ENCODE measurements at regions not wholly inside any gene's neighbourhood (a gene's known extent, or its start where the extent isn't known, plus 50 kb on each side); places are given as distances from the start of the nearest gene placed in this dataset.

GRCh38 chr1:164054331-164054730 lies 504.7 kb upstream of the PBX1 start:
- Histone ChIP-seq H3K27me3 (ENCODE audit: insufficient read depth, low read length) (no peaks in the 10 kb centered on the region), H3K9ac (ENCODE audit: low read depth, low read length) (no peak overlapping the region), H3K27ac (ENCODE audit: low read length) (no peak overlapping the region), H3K36me3 (ENCODE audit: insufficient read depth, low read depth, low read length) (no peaks in the 10 kb centered on the region), H3K4me3 (ENCODE audit: low read length) (no peak overlapping the region), H3K9me3 (ENCODE audit: insufficient read depth, low read depth, low read length) (no peaks in the 10 kb centered on the region), H3K4me1 (ENCODE audit: insufficient read depth, low read length) (peaks cover 11% of the 10 kb centered on the region; the same call in 1 of the 2 replicates)

GRCh38 chr1:164058198-164058597 lies 500.8 kb upstream of the PBX1 start:
- Histone ChIP-seq H3K27ac (ENCODE audit: low read length) (no peak overlapping the region), H3K9ac (ENCODE audit: low read depth, low read length) (no peak overlapping the region), H3K36me3 (ENCODE audit: insufficient read depth, low read depth, low read length) (no peaks in the 10 kb centered on the region), H3K9me3 (ENCODE audit: insufficient read depth, low read depth, low read length) (no peaks in the 10 kb centered on the region), H3K4me1 (ENCODE audit: insufficient read depth, low read length) (peaks cover 11% of the 10 kb centered on the region; the same call in 1 of the 2 replicates), H3K4me3 (ENCODE audit: low read length) (no peak overlapping the region), H3K27me3 (ENCODE audit: insufficient read depth, low read length) (no peaks in the 10 kb centered on the region)

GRCh38 chr1:164061528-164061927 lies 497.5 kb upstream of the PBX1 start:
- no peaks in the 10 kb centered on the region for H3K4me1 ChIP-seq (ENCODE audit: insufficient read depth, low read length)
- no peak overlapping the region for H3K4me3 ChIP-seq (ENCODE audit: low read length)
- no peaks in the 10 kb centered on the region for H3K36me3 ChIP-seq (ENCODE audit: insufficient read depth, low read depth, low read length)
- no peak overlapping the region for H3K9ac ChIP-seq (ENCODE audit: low read depth, low read length)
- H3K27ac ChIP-seq (ENCODE audit: low read length): no peak overlapping the region
- H3K9me3 ChIP-seq (ENCODE audit: insufficient read depth, low read depth, low read length): no peaks in the 10 kb centered on the region
- H3K27me3 ChIP-seq (ENCODE audit: insufficient read depth, low read length): no peaks in the 10 kb centered on the region

GRCh38 chr1:164064501-164064900 lies 494.5 kb upstream of the PBX1 start:
- H3K36me3 ChIP-seq (ENCODE audit: insufficient read depth, low read depth, low read length): no peaks in the 10 kb centered on the region
- no peak overlapping the region for H3K4me3 ChIP-seq (ENCODE audit: low read length)
- H3K9ac ChIP-seq (ENCODE audit: low read depth, low read length): no peak overlapping the region
- no peaks in the 10 kb centered on the region for H3K27me3 ChIP-seq (ENCODE audit: insufficient read depth, low read length)
- H3K9me3 ChIP-seq (ENCODE audit: insufficient read depth, low read depth, low read length): no peaks in the 10 kb centered on the region; the same call in 1 of the 2 replicates
- no peak overlapping the region for H3K27ac ChIP-seq (ENCODE audit: low read length)
- no peaks in the 10 kb centered on the region for H3K4me1 ChIP-seq (ENCODE audit: insufficient read depth, low read length)

GRCh38 chr1:164071288-164071687 lies 487.7 kb upstream of the PBX1 start:
- Histone ChIP-seq H3K27me3 (ENCODE audit: insufficient read depth, low read length) (no peaks in the 10 kb centered on the region), H3K4me1 (ENCODE audit: insufficient read depth, low read length) (no peaks in the 10 kb centered on the region), H3K27ac (ENCODE audit: low read length) (no peak overlapping the region), H3K36me3 (ENCODE audit: insufficient read depth, low read depth, low read length) (no peaks in the 10 kb centered on the region), H3K9me3 (ENCODE audit: insufficient read depth, low read depth, low read length) (peaks cover 17% of the 10 kb centered on the region; the same call in 1 of the 2 replicates), H3K9ac (ENCODE audit: low read depth, low read length) (no peak overlapping the region), H3K4me3 (ENCODE audit: low read length) (no peak overlapping the region)

- Histone ChIP-seq H3K27me3 (ENCODE audit: insufficient read depth, low read length) (no peaks in the 10 kb centered on the region), H3K4me3 (ENCODE audit: low read length) (no peak overlapping the region), H3K36me3 (ENCODE audit: insufficient read depth, low read depth, low read length) (no peaks in the 10 kb centered on the region), H3K9ac (ENCODE audit: low read depth, low read length) (no peak overlapping the region), H3K4me1 (ENCODE audit: insufficient read depth, low read length) (peaks cover 11% of the 10 kb centered on the region; the same call in 1 of the 2 replicates), H3K27ac (ENCODE audit: low read length) (no peak overlapping the region), H3K9me3 (ENCODE audit: insufficient read depth, low read depth, low read length) (no peaks in the 10 kb centered on the region; the same call in 1 of the 2 replicates)
Observed at GRCh38 chr1:164086832-164087231, 472.2 kb upstream of the PBX1 start.

- Histone ChIP-seq H3K4me1 (ENCODE audit: insufficient read depth, low read length) (peaks cover 11% of the 10 kb centered on the region; the same call in 1 of the 2 replicates), H3K36me3 (ENCODE audit: insufficient read depth, low read depth, low read length) (no peaks in the 10 kb centered on the region), H3K27ac (ENCODE audit: low read length) (no peak overlapping the region), H3K4me3 (ENCODE audit: low read length) (no peak overlapping the region), H3K9me3 (ENCODE audit: insufficient read depth, low read depth, low read length) (peaks cover 8% of the 10 kb centered on the region), H3K27me3 (ENCODE audit: insufficient read depth, low read length) (no peaks in the 10 kb centered on the region), H3K9ac (ENCODE audit: low read depth, low read length) (no peak overlapping the region)
Observed at GRCh38 chr1:164087906-164088453, 471.0 kb upstream of the PBX1 start.

GRCh38 chr1:164092603-164093353 lies 466.2 kb upstream of the PBX1 start:
- Histone ChIP-seq H3K4me3 (ENCODE audit: low read length) (no peak overlapping the region), H3K36me3 (ENCODE audit: insufficient read depth, low read depth, low read length) (no peaks in the 10 kb centered on the region), H3K4me1 (ENCODE audit: insufficient read depth, low read length) (peaks cover 3% of the 10 kb centered on the region; the same call in 1 of the 2 replicates), H3K9ac (ENCODE audit: low read depth, low read length) (no peak overlapping the region), H3K27ac (ENCODE audit: low read length) (no peak overlapping the region), H3K9me3 (ENCODE audit: insufficient read depth, low read depth, low read length) (peaks cover 12% of the 10 kb centered on the region), H3K27me3 (ENCODE audit: insufficient read depth, low read length) (no peaks in the 10 kb centered on the region)

- Histone ChIP-seq H3K9ac (ENCODE audit: low read depth, low read length) (no peak overlapping the region), H3K36me3 (ENCODE audit: insufficient read depth, low read depth, low read length) (no peaks in the 10 kb centered on the region), H3K4me3 (ENCODE audit: low read length) (no peak overlapping the region), H3K27ac (ENCODE audit: low read length) (no peak overlapping the region), H3K4me1 (ENCODE audit: insufficient read depth, low read length) (no peaks in the 10 kb centered on the region), H3K27me3 (ENCODE audit: insufficient read depth, low read length) (no peaks in the 10 kb centered on the region), H3K9me3 (ENCODE audit: insufficient read depth, low read depth, low read length) (peaks cover 12% of the 10 kb centered on the region)
Observed at GRCh38 chr1:164093543-164093942, 465.4 kb upstream of the PBX1 start.

GRCh38 chr1:164101802-164102201 lies 457.2 kb upstream of the PBX1 start:
- no peak overlapping the region for H3K9ac ChIP-seq (ENCODE audit: low read depth, low read length)
- no peak overlapping the region for H3K27ac ChIP-seq (ENCODE audit: low read length)
- H3K9me3 ChIP-seq (ENCODE audit: insufficient read depth, low read depth, low read length): no peaks in the 10 kb centered on the region
- no peak overlapping the region for H3K4me3 ChIP-seq (ENCODE audit: low read length)
- H3K27me3 ChIP-seq (ENCODE audit: insufficient read depth, low read length): no peaks in the 10 kb centered on the region
- H3K36me3 ChIP-seq (ENCODE audit: insufficient read depth, low read depth, low read length): no peaks in the 10 kb centered on the region
- H3K4me1 ChIP-seq (ENCODE audit: insufficient read depth, low read length): no peaks in the 10 kb centered on the region

GRCh38 chr1:164131949-164132348 lies 427.0 kb upstream of the PBX1 start:
- H3K27ac ChIP-seq (ENCODE audit: low read length): no peak overlapping the region

GRCh38 chr1:164137273-164137925 lies 421.6 kb upstream of the PBX1 start:
- Histone ChIP-seq H3K9ac (ENCODE audit: low read depth, low read length) (no peak overlapping the region), H3K27me3 (ENCODE audit: insufficient read depth, low read length) (no peaks in the 10 kb centered on the region), H3K4me1 (ENCODE audit: insufficient read depth, low read length) (no peaks in the 10 kb centered on the region), H3K36me3 (ENCODE audit: insufficient read depth, low read depth, low read length) (no peaks in the 10 kb centered on the region), H3K27ac (ENCODE audit: low read length) (no peak overlapping the region), H3K9me3 (ENCODE audit: insufficient read depth, low read depth, low read length) (no peaks in the 10 kb centered on the region), H3K4me3 (ENCODE audit: low read length) (no peak overlapping the region)

More at GRCh38 chr1:164131949-164132348, 427.0 kb upstream of the PBX1 start:
- Histone ChIP-seq H3K9me3 (ENCODE audit: insufficient read depth, low read depth, low read length) (no peaks in the 10 kb centered on the region), H3K36me3 (ENCODE audit: insufficient read depth, low read depth, low read length) (no peaks in the 10 kb centered on the region), H3K27me3 (ENCODE audit: insufficient read depth, low read length) (no peaks in the 10 kb centered on the region), H3K4me3 (ENCODE audit: low read length) (no peak overlapping the region), H3K4me1 (ENCODE audit: insufficient read depth, low read length) (no peaks in the 10 kb centered on the region), H3K9ac (ENCODE audit: low read depth, low read length) (no peak overlapping the region)

Measured in iPS-20b (cell line).